ENCODE measurements at regions not wholly inside any gene's neighbourhood (a gene's known extent, or its start where the extent isn't known, plus 50 kb on each side); places are given as distances from the start of the nearest gene placed in this dataset.

- POLR2A ChIA-PET = no interaction called here
- CTCF ChIA-PET = no interaction called here
- no peak overlapping the region for H3K4me3 ChIP-seq (ENCODE audit: low read depth, low read length)
- H3K9me3 ChIP-seq (ENCODE audit: control insufficient read depth, insufficient read depth, low read depth, low read length) = no peaks in the 10 kb centered on the region
- H3K36me3 ChIP-seq (ENCODE audit: control insufficient read depth in 2 of 2, insufficient read depth in 1 of 2, low read length in 2 of 2) = no peaks in the 10 kb centered on the region
- peak overlapping the region; percentile 73; the same call in 1 of the 2 replicates for H3K27ac ChIP-seq (ENCODE audit: extremely low read depth, low read depth, low read length)
- peaks cover 12% of the 10 kb centered on the region for H3K4me1 ChIP-seq (ENCODE audit: control insufficient read depth, insufficient read depth, low read length)
- TF ChIP-seq ZNF2 (tag by site-specific recombination; IDR thresholded peaks at IDR 0.05) (no peak), ZNF366 (tag by site-specific recombination; conservative IDR thresholded peaks at IDR 0.05) (0 out of 2 replicates have a peak, but pooled peaks have one; percentile 0), ZBTB6 (tag by site-specific recombination; IDR thresholded peaks at IDR 0.05) (no peak), ZNF624 (tag by site-specific recombination; IDR thresholded peaks at IDR 0.05) (no peak), BCL11B (tag by site-specific recombination; IDR thresholded peaks at IDR 0.05; ENCODE audit: low read depth) (no peak), ZNF157 (tag by site-specific recombination; IDR thresholded peaks at IDR 0.05) (no peak), ZBTB49 (tag by site-specific recombination; IDR thresholded peaks at IDR 0.05; ENCODE audit: low read depth) (no peak), ZBTB1 (tag by site-specific recombination; IDR thresholded peaks at IDR 0.05) (no peak), ZFP37 (tag by site-specific recombination; IDR thresholded peaks at IDR 0.05) (0 out of 2 replicates have a peak, but pooled peaks have one; percentile 7), ZNF561 (tag by site-specific recombination; IDR thresholded peaks at IDR 0.05; ENCODE audit: borderline replicate concordance) (no peak), ZSCAN16 (tag by site-specific recombination; IDR thresholded peaks at IDR 0.05) (no peak), ZFHX2 (tag by site-specific recombination; conservative IDR thresholded peaks at IDR 0.05) (peak; percentile 53), IKZF3 (tag by site-specific recombination; IDR thresholded peaks at IDR 0.05) (no peak), ZNF571 (tag by site-specific recombination; IDR thresholded peaks at IDR 0.05) (no peak), HOXD13 (CRISPR knock-in tag; IDR thresholded peaks at IDR 0.05; ENCODE audit: borderline replicate concordance) (no peak), GLIS1 (tag by site-specific recombination; IDR thresholded peaks at IDR 0.05) (peak; percentile 4; the same call in 1 of the 2 replicates), ZNF488 (tag by site-specific recombination; IDR thresholded peaks at IDR 0.05) (no peak), PRDM1 (tag by site-specific recombination; IDR thresholded peaks at IDR 0.05) (no peak), ZNF280C (tag by site-specific recombination; IDR thresholded peaks at IDR 0.05) (no peak), KLF10 (tag by site-specific recombination; IDR thresholded peaks at IDR 0.05) (no peak), ZNF626 (tag by site-specific recombination; IDR thresholded peaks at IDR 0.05) (no peak), ZNF645 (tag by site-specific recombination; IDR thresholded peaks at IDR 0.05) (no peak), OVOL3 (tag by site-specific recombination; IDR thresholded peaks at IDR 0.05) (no peak), ZNF302 (tag by site-specific recombination; IDR thresholded peaks at IDR 0.05; ENCODE audit: low read depth) (no peak), ZNF596 (tag by site-specific recombination; IDR thresholded peaks at IDR 0.05) (no peak), ZSCAN4 (tag by site-specific recombination; IDR thresholded peaks at IDR 0.05) (no peak)
- TF ChIP-seq, protein P1, sequence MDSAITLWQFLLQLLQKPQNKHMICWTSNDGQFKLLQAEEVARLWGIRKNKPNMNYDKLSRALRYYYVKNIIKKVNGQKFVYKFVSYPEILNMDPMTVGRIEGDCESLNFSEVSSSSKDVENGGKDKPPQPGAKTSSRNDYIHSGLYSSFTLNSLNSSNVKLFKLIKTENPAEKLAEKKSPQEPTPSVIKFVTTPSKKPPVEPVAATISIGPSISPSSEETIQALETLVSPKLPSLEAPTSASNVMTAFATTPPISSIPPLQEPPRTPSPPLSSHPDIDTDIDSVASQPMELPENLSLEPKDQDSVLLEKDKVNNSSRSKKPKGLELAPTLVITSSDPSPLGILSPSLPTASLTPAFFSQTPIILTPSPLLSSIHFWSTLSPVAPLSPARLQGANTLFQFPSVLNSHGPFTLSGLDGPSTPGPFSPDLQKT (IDR thresholded peaks at IDR 0.05; ENCODE audit: borderline replicate concordance, low read depth, low read length) = no peak
- TF ChIP-seq, protein P2, sequence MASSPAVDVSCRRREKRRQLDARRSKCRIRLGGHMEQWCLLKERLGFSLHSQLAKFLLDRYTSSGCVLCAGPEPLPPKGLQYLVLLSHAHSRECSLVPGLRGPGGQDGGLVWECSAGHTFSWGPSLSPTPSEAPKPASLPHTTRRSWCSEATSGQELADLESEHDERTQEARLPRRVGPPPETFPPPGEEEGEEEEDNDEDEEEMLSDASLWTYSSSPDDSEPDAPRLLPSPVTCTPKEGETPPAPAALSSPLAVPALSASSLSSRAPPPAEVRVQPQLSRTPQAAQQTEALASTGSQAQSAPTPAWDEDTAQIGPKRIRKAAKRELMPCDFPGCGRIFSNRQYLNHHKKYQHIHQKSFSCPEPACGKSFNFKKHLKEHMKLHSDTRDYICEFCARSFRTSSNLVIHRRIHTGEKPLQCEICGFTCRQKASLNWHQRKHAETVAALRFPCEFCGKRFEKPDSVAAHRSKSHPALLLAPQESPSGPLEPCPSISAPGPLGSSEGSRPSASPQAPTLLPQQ (tag by site-specific recombination; IDR thresholded peaks at IDR 0.05) = 0 out of 2 replicates have a peak, but pooled peaks have one; percentile 3
Observed at GRCh38 chr22:48090332-48090672, 1327.9 kb downstream of the TBC1D22A start.
